ENCODE measurements at regions not wholly inside any gene's neighbourhood (a gene's known extent, or its start where the extent isn't known, plus 50 kb on each side); places are given as distances from the start of the nearest gene placed in this dataset.
"Not testable (repeated sequence)": the region's sequence is repeated elsewhere in the genome, so short reads cannot be mapped to it uniquely, and the experiment has no call there.

GRCh38 chr1:194033646-194034045 lies 847.2 kb upstream of the B3GALT2 start:
- TF ChIP-seq POLR2A (IDR thresholded peaks at IDR 0.05; ENCODE audit: low read depth, low read length) (no peak), POLR2AphosphoS5 (IDR thresholded peaks at IDR 0.05; ENCODE audit: low read depth, low read length) (no peak), PAX5 (IDR thresholded peaks at IDR 0.05; ENCODE audit: insufficient read depth, low read length, severe bottlenecking) (no peak), TAF1 (IDR thresholded peaks at IDR 0.05; ENCODE audit: low read depth, low read length) (no peak), SPI1 (IDR thresholded peaks at IDR 0.05; ENCODE audit: low read depth, low read length) (no peak), POU2F2 (IDR thresholded peaks at IDR 0.05; ENCODE audit: low read depth, low read length) (no peak)
- FAIRE-seq (no peak), DNase-seq (ENCODE audit: insufficient read length, low spot score) (no peak)

GRCh38 chr1:194028002-194028401 lies 841.6 kb upstream of the B3GALT2 start:
- no peak for FAIRE-seq
- DNase-seq (ENCODE audit: insufficient read length, low spot score) = no peak
- no peak for TF ChIP-seq POLR2A (IDR thresholded peaks at IDR 0.05; ENCODE audit: low read depth, low read length)
- TF ChIP-seq POU2F2 (IDR thresholded peaks at IDR 0.05; ENCODE audit: low read depth, low read length) = no peak
- TF ChIP-seq TAF1 (IDR thresholded peaks at IDR 0.05; ENCODE audit: low read depth, low read length) = no peak
- no peak for TF ChIP-seq SPI1 (IDR thresholded peaks at IDR 0.05; ENCODE audit: low read depth, low read length)
- no peak for TF ChIP-seq PAX5 (IDR thresholded peaks at IDR 0.05; ENCODE audit: insufficient read depth, low read length, severe bottlenecking)
- no peak for TF ChIP-seq POLR2AphosphoS5 (IDR thresholded peaks at IDR 0.05; ENCODE audit: low read depth, low read length)

- no peak for FAIRE-seq
- no peak for DNase-seq (ENCODE audit: insufficient read length, low spot score)
- no peak for TF ChIP-seq POLR2AphosphoS5 (IDR thresholded peaks at IDR 0.05; ENCODE audit: low read depth, low read length)
These were observed 840.0 kb upstream of the B3GALT2 start for GRCh38 chr1:194026422-194026821.

GRCh38 chr1:194024659-194025058 lies 838.2 kb upstream of the B3GALT2 start:
- FAIRE-seq (no peak), DNase-seq (ENCODE audit: insufficient read length, low spot score) (no peak)
- TF ChIP-seq POLR2AphosphoS5 (IDR thresholded peaks at IDR 0.05; ENCODE audit: low read depth, low read length) (no peak), POU2F2 (IDR thresholded peaks at IDR 0.05; ENCODE audit: low read depth, low read length) (no peak), SPI1 (IDR thresholded peaks at IDR 0.05; ENCODE audit: low read depth, low read length) (no peak), TAF1 (IDR thresholded peaks at IDR 0.05; ENCODE audit: low read depth, low read length) (no peak), PAX5 (IDR thresholded peaks at IDR 0.05; ENCODE audit: insufficient read depth, low read length, severe bottlenecking) (no peak), POLR2A (IDR thresholded peaks at IDR 0.05; ENCODE audit: low read depth, low read length) (no peak)

- DNase-seq (ENCODE audit: insufficient read length, low spot score) (no peak), FAIRE-seq (no peak)
- TF ChIP-seq POU2F2 (IDR thresholded peaks at IDR 0.05; ENCODE audit: low read depth, low read length) = no peak
- TF ChIP-seq POLR2A (IDR thresholded peaks at IDR 0.05; ENCODE audit: low read depth, low read length) = no peak
- TF ChIP-seq POLR2AphosphoS5 (IDR thresholded peaks at IDR 0.05; ENCODE audit: low read depth, low read length) = no peak
- no peak for TF ChIP-seq SPI1 (IDR thresholded peaks at IDR 0.05; ENCODE audit: low read depth, low read length)
- TF ChIP-seq PAX5 (IDR thresholded peaks at IDR 0.05; ENCODE audit: insufficient read depth, low read length, severe bottlenecking) = no peak
- TF ChIP-seq TAF1 (IDR thresholded peaks at IDR 0.05; ENCODE audit: low read depth, low read length) = no peak
These were observed 827.6 kb upstream of the B3GALT2 start for GRCh38 chr1:194014014-194014413.

- FAIRE-seq = no peak
- no peak for DNase-seq (ENCODE audit: insufficient read length, low spot score)
- TF ChIP-seq PAX5 (IDR thresholded peaks at IDR 0.05; ENCODE audit: insufficient read depth, low read length, severe bottlenecking) (no peak), POLR2AphosphoS5 (IDR thresholded peaks at IDR 0.05; ENCODE audit: low read depth, low read length) (no peak), SPI1 (IDR thresholded peaks at IDR 0.05; ENCODE audit: low read depth, low read length) (no peak), TAF1 (IDR thresholded peaks at IDR 0.05; ENCODE audit: low read depth, low read length) (no peak), POLR2A (IDR thresholded peaks at IDR 0.05; ENCODE audit: low read depth, low read length) (no peak), POU2F2 (IDR thresholded peaks at IDR 0.05; ENCODE audit: low read depth, low read length) (no peak)
These were observed 827.1 kb upstream of the B3GALT2 start for GRCh38 chr1:194013561-194013960.

- no peak for TF ChIP-seq POU2F2 (IDR thresholded peaks at IDR 0.05; ENCODE audit: low read depth, low read length)
- no peak for TF ChIP-seq SPI1 (IDR thresholded peaks at IDR 0.05; ENCODE audit: low read depth, low read length)
- no peak for TF ChIP-seq TAF1 (IDR thresholded peaks at IDR 0.05; ENCODE audit: low read depth, low read length)
- TF ChIP-seq POLR2AphosphoS5 (IDR thresholded peaks at IDR 0.05; ENCODE audit: low read depth, low read length) = no peak
- no peak for TF ChIP-seq PAX5 (IDR thresholded peaks at IDR 0.05; ENCODE audit: insufficient read depth, low read length, severe bottlenecking)
- TF ChIP-seq POLR2A (IDR thresholded peaks at IDR 0.05; ENCODE audit: low read depth, low read length) = no peak
- no peak for DNase-seq (ENCODE audit: insufficient read length, low spot score)
- FAIRE-seq = no peak
These were observed 817.7 kb upstream of the B3GALT2 start for GRCh38 chr1:194004146-194004545.

- FAIRE-seq; DNase-seq (ENCODE audit: insufficient read length, low spot score): not testable (repeated sequence)
These were observed 815.4 kb upstream of the B3GALT2 start for GRCh38 chr1:194001726-194002350.

- no peak for DNase-seq (ENCODE audit: insufficient read length, low spot score)
- TF ChIP-seq TAF1 (IDR thresholded peaks at IDR 0.05; ENCODE audit: low read depth, low read length) = no peak
- TF ChIP-seq PAX5 (IDR thresholded peaks at IDR 0.05; ENCODE audit: insufficient read depth, low read length, severe bottlenecking) = no peak
- no peak for TF ChIP-seq POLR2A (IDR thresholded peaks at IDR 0.05; ENCODE audit: low read depth, low read length)
- TF ChIP-seq POLR2AphosphoS5 (IDR thresholded peaks at IDR 0.05; ENCODE audit: low read depth, low read length) = no peak
- no peak for TF ChIP-seq POU2F2 (IDR thresholded peaks at IDR 0.05; ENCODE audit: low read depth, low read length)
- no peak for TF ChIP-seq SPI1 (IDR thresholded peaks at IDR 0.05; ENCODE audit: low read depth, low read length)
- no peak for FAIRE-seq
These were observed 802.5 kb upstream of the B3GALT2 start for GRCh38 chr1:193988885-193989284.

- TF ChIP-seq POU2F2 (IDR thresholded peaks at IDR 0.05; ENCODE audit: low read depth, low read length) (no peak), TAF1 (IDR thresholded peaks at IDR 0.05; ENCODE audit: low read depth, low read length) (no peak), POLR2AphosphoS5 (IDR thresholded peaks at IDR 0.05; ENCODE audit: low read depth, low read length) (no peak), POLR2A (IDR thresholded peaks at IDR 0.05; ENCODE audit: low read depth, low read length) (no peak), PAX5 (IDR thresholded peaks at IDR 0.05; ENCODE audit: insufficient read depth, low read length, severe bottlenecking) (no peak), SPI1 (IDR thresholded peaks at IDR 0.05; ENCODE audit: low read depth, low read length) (no peak)
- FAIRE-seq = no peak
- no peak for DNase-seq (ENCODE audit: insufficient read length, low spot score)
These were observed 792.8 kb upstream of the B3GALT2 start for GRCh38 chr1:193979219-193979618.
